GM21825 (cell line): ENCODE measurements at regions not wholly inside any gene's neighbourhood (a gene's known extent, or its start where the extent isn't known, plus 50 kb on each side); places are given as distances from the start of the nearest gene placed in this dataset.
"Not testable (repeated sequence)": the region's sequence is repeated elsewhere in the genome, so short reads cannot be mapped to it uniquely, and the experiment has no call there.

ENCODE experiments used
- ATAC-seq: cut with Tn5 transposase; IDR thresholded peaks from one replicate; pipeline ENCODE4 v1.9.1; 2021; ENCODE audit warnings: mild to moderate bottlenecking, moderate library complexity; ENCODE audit not compliant: unreplicated experiment

- ATAC-seq, result no peak
Observed at GRCh38 chr1:121566346-121566745, 381.6 kb downstream of the SRGAP2C start.

GRCh38 chr1:121569428-121569827 is 384.7 kb downstream of the SRGAP2C start:
- no peak for ATAC-seq

GRCh38 chr1:121573881-121574504 is 389.2 kb downstream of the SRGAP2C start:
- ATAC-seq, result not testable (repeated sequence)

GRCh38 chr1:121574505-121574899 is 389.7 kb downstream of the SRGAP2C start:
- ATAC-seq, result not testable (repeated sequence)

- not testable (repeated sequence) for ATAC-seq
Observed at GRCh38 chr1:121582898-121583297, 398.1 kb downstream of the SRGAP2C start.

- ATAC-seq, result no peak
Observed at GRCh38 chr1:121586369-121587229, 401.8 kb downstream of the SRGAP2C start.

- no peak for ATAC-seq
Observed at GRCh38 chr1:121587230-121587569, 402.4 kb downstream of the SRGAP2C start.

- ATAC-seq, result no peak
Observed at GRCh38 chr1:121587777-121588176, 403.0 kb downstream of the SRGAP2C start.

- ATAC-seq, result no peak
Observed at GRCh38 chr1:121594096-121594495, 409.3 kb downstream of the SRGAP2C start.

- no peak for ATAC-seq
Observed at GRCh38 chr1:121595089-121595488, 410.3 kb downstream of the SRGAP2C start.

- ATAC-seq, result not testable (repeated sequence)
Observed at GRCh38 chr1:121604843-121605444, 420.2 kb downstream of the SRGAP2C start.

GRCh38 chr1:121607499-121607898 is 422.7 kb downstream of the SRGAP2C start:
- not testable (repeated sequence) for ATAC-seq
